ENCODE measurements at regions not wholly inside any gene's neighbourhood (a gene's known extent, or its start where the extent isn't known, plus 50 kb on each side); places are given as distances from the start of the nearest gene placed in this dataset.

DNA sequence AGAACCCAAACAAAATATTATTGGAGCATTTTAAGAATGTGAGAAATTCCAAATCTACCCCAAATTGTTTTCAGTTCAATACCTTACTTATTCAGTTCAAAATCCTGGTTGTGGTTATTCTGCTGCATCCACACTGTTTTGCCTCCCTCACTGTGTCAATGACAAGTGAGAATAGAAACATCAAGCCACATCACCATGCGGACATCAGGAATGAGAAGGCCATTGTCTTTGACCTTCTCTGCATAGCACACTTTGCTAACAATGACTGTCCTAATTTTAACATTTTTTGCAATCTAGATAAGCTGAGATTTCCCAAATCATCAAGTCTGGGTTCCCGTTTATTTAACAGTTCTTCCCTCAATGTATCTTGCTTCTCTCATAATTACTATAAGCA, 93.7 kb downstream of the ELAPOR2 start:
- TF ChIP-seq TAF1 (IDR thresholded peaks at IDR 0.05; ENCODE audit: borderline replicate concordance, low read depth, low read length) (no peak), POLR2A (IDR thresholded peaks at IDR 0.05; ENCODE audit: low read depth, low read length) (no peak), POLR2AphosphoS5 (IDR thresholded peaks at IDR 0.05; ENCODE audit: low read depth, low read length) (no peak)
- DNase-seq (ENCODE audit: insufficient read length) (no peak), FAIRE-seq (peak; percentile 78)

GRCh38 chr7:86964973-86965726, 94.3 kb downstream of the ELAPOR2 start:
- FAIRE-seq (peak; percentile 30), DNase-seq (ENCODE audit: insufficient read length) (no peak)
- TF ChIP-seq POLR2A (IDR thresholded peaks at IDR 0.05; ENCODE audit: low read depth, low read length) = no peak
- no peak for TF ChIP-seq POLR2AphosphoS5 (IDR thresholded peaks at IDR 0.05; ENCODE audit: low read depth, low read length)
- no peak for TF ChIP-seq TAF1 (IDR thresholded peaks at IDR 0.05; ENCODE audit: borderline replicate concordance, low read depth, low read length)

- FAIRE-seq (peak; percentile 58), DNase-seq (ENCODE audit: insufficient read length) (no peak)
- TF ChIP-seq POLR2A (IDR thresholded peaks at IDR 0.05; ENCODE audit: low read depth, low read length) = no peak
- TF ChIP-seq POLR2AphosphoS5 (IDR thresholded peaks at IDR 0.05; ENCODE audit: low read depth, low read length) = no peak
- TF ChIP-seq TAF1 (IDR thresholded peaks at IDR 0.05; ENCODE audit: borderline replicate concordance, low read depth, low read length) = no peak
Measured at GRCh38 chr7:86963599-86964230, 95.7 kb downstream of the ELAPOR2 start.

DNA sequence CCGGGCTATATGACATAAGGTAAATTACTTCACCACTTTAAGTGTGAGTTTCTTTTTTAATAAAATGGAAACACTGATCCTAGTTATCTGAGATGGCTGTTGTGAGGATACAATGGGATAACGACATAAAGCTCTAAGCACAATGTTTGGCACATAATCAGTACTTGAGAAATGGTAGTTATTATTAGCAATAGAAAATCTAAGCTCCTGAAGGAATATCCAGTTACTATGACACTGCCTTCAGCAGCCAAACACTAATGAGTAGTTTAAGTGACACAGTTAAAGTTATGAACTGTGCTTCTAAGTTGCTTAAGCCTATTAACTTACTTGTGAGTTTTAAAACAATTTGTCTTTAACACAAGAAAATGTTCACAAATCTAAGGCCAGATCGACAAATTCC, 96.8 kb downstream of the ELAPOR2 start:
- TF ChIP-seq TAF1 (IDR thresholded peaks at IDR 0.05; ENCODE audit: borderline replicate concordance, low read depth, low read length) = no peak
- no peak for DNase-seq (ENCODE audit: insufficient read length)
- no peak for FAIRE-seq

GRCh38 chr7:86961686-86962085, 97.8 kb downstream of the ELAPOR2 start:
- TF ChIP-seq POLR2A (IDR thresholded peaks at IDR 0.05; ENCODE audit: low read depth, low read length) = no peak
- TF ChIP-seq TAF1 (IDR thresholded peaks at IDR 0.05; ENCODE audit: borderline replicate concordance, low read depth, low read length) = no peak
- TF ChIP-seq POLR2AphosphoS5 (IDR thresholded peaks at IDR 0.05; ENCODE audit: low read depth, low read length) = no peak
- FAIRE-seq (no peak), DNase-seq (ENCODE audit: insufficient read length) (no peak)

DNA sequence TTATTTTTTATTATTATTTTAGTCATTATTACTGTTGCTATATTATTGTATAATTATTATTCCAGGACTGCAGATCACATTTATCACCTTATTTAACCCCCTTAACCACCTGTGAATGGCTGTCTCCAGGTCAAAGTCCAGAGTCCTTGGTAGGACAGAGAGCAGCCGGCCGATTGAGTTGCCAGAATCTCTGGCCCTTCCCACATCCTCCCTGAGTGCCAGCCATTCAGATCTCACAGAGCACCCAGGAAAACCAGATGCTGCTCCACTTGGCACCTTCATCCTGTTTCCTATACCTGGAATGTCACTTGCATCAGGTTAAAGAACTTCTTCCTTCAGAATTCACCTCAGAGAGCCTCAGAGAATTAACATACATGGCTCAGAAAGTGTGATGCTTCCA, 101.1 kb downstream of the ELAPOR2 start:
- no peak for DNase-seq (ENCODE audit: insufficient read length)
- TF ChIP-seq TAF1 (IDR thresholded peaks at IDR 0.05; ENCODE audit: borderline replicate concordance, low read depth, low read length) (no peak), POLR2A (IDR thresholded peaks at IDR 0.05; ENCODE audit: low read depth, low read length) (no peak), POLR2AphosphoS5 (IDR thresholded peaks at IDR 0.05; ENCODE audit: low read depth, low read length) (no peak)
- no peak for FAIRE-seq

DNA sequence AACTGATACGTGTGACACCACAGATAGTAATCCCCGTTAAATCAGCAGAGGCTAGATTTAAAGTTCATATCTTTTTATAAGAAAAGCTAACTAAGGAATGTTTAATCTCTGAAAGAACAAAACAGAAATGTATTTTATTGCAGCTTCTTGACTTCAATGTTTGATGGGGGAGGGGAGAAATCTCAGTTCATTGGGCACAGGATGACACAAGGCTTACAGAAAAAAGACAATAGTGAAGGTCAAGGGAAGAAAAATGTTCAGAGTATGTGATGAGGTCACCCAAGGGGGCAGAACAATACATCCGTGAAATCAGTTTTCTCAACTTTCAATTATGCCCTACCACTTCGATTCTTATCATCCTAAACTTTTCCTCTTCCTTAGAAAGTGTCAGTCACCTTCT, 102.9 kb downstream of the ELAPOR2 start:
- no peak for DNase-seq (ENCODE audit: insufficient read length)
- FAIRE-seq = no peak
- no peak for TF ChIP-seq POLR2AphosphoS5 (IDR thresholded peaks at IDR 0.05; ENCODE audit: low read depth, low read length)
- no peak for TF ChIP-seq POLR2A (IDR thresholded peaks at IDR 0.05; ENCODE audit: low read depth, low read length)
- TF ChIP-seq TAF1 (IDR thresholded peaks at IDR 0.05; ENCODE audit: borderline replicate concordance, low read depth, low read length) = no peak

DNA sequence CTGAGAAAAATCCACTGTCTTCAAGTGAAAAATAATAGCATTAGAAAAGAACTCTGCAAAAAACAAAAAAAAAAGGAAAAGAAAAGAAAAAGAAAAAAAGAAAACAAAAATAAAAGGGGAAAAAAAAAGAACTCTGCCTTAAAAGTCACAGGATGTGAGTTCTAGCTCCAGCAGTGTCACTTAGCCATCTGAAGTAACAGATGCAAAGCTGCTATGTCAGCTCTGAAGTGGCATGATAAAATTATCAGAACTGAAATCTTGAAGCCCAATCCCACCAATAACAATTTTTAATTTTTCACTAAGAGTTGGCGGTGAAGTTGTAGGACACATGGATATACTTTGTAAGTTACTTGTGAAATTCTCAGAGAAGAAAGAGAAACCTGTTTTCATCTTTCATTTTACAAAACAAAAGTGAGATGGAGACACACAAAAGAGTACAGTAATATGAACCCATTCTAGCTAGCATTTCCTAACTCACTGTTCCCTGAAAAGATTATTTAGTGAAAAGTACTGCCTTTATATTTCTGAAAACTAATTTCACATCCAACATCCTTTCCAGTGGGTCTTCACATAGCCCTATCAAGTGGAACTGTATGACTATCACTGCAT, 103.5 kb downstream of the ELAPOR2 start:
- FAIRE-seq = no peak

GRCh38 chr7:86954971-86955370, 104.5 kb downstream of the ELAPOR2 start:
- no peak for DNase-seq (ENCODE audit: insufficient read length)
- TF ChIP-seq POLR2AphosphoS5 (IDR thresholded peaks at IDR 0.05; ENCODE audit: low read depth, low read length) (no peak), TAF1 (IDR thresholded peaks at IDR 0.05; ENCODE audit: borderline replicate concordance, low read depth, low read length) (no peak), POLR2A (IDR thresholded peaks at IDR 0.05; ENCODE audit: low read depth, low read length) (no peak)
- FAIRE-seq = no peak

More for the DNA sequence above, 103.5 kb downstream of the ELAPOR2 start:
- no peak for TF ChIP-seq TAF1 (IDR thresholded peaks at IDR 0.05; ENCODE audit: borderline replicate concordance, low read depth, low read length)
- TF ChIP-seq POLR2AphosphoS5 (IDR thresholded peaks at IDR 0.05; ENCODE audit: low read depth, low read length) = no peak
- no peak for TF ChIP-seq POLR2A (IDR thresholded peaks at IDR 0.05; ENCODE audit: low read depth, low read length)
- DNase-seq (ENCODE audit: insufficient read length) = no peak

- DNase-seq (ENCODE audit: insufficient read length) (no peak), FAIRE-seq (no peak)
- TF ChIP-seq POLR2AphosphoS5 (IDR thresholded peaks at IDR 0.05; ENCODE audit: low read depth, low read length) (no peak), POLR2A (IDR thresholded peaks at IDR 0.05; ENCODE audit: low read depth, low read length) (no peak), TAF1 (IDR thresholded peaks at IDR 0.05; ENCODE audit: borderline replicate concordance, low read depth, low read length) (no peak)
Measured at GRCh38 chr7:86953653-86954336, 105.7 kb downstream of the ELAPOR2 start.

- no peak for DNase-seq (ENCODE audit: insufficient read length)
- FAIRE-seq = no peak
- no peak for TF ChIP-seq POLR2A (IDR thresholded peaks at IDR 0.05; ENCODE audit: low read depth, low read length)
- no peak for TF ChIP-seq POLR2AphosphoS5 (IDR thresholded peaks at IDR 0.05; ENCODE audit: low read depth, low read length)
Measured at GRCh38 chr7:86953219-86953618, 106.2 kb downstream of the ELAPOR2 start.

All from GM12892 (cell line).